Kidney (tissue), 13 donors: ENCODE measurements at regions not wholly inside any gene's neighbourhood (a gene's known extent, or its start where the extent isn't known, plus 50 kb on each side); places are given as distances from the start of the nearest gene placed in this dataset.

Experiments
- DNase-seq, 5 donors: peaks; one replicate each; pipeline ENCODE4 v3.0.0-alpha.2; 2013 to 2020
- FAIRE-seq: peaks from 2 replicates; lab custom pipeline; 2012; peaks lifted over from hg19 to GRCh38; lab: Jason Lieb, UNC
- H3K27ac ChIP-seq, 2 donors: one replicate each; pipeline ENCODE4 v1.7.0; 2013; ENCODE audit warnings: low read depth in 2 of 2, low read length in 2 of 2, inconsistent platforms in 1 of 2
- H3K27me3 ChIP-seq: one replicate; pipeline ENCODE4 v1.7.1; 2013; ENCODE audit warnings: low read length, inconsistent platforms; ENCODE audit not compliant: control insufficient read depth, insufficient read depth
- H3K36me3 ChIP-seq, 3 donors: one replicate each; pipeline versions ENCODE4 v1.7.0 to v1.7.1; 2013; ENCODE audit warnings: low read length in 3 of 3, control low read depth in 1 of 3, inconsistent platforms in 1 of 3; ENCODE audit not compliant: insufficient read depth in 3 of 3, control insufficient read depth in 2 of 3
- H3K4me1 ChIP-seq, 3 donors: one replicate each; pipeline versions ENCODE4 v1.7.0 to v1.7.1; 2013; ENCODE audit warnings: low read length in 3 of 3, inconsistent platforms in 1 of 3, low read depth in 1 of 3; ENCODE audit not compliant: control insufficient read depth in 2 of 3, insufficient read depth in 2 of 3
- H3K4me3 ChIP-seq, 3 donors: one replicate each; pipeline versions ENCODE4 v1.7.0 to v1.8.1; 2013; ENCODE audit warnings: low read length in 3 of 3, control low read depth in 1 of 3, inconsistent platforms in 1 of 3
- H3K9ac ChIP-seq, 3 donors: one replicate each; pipeline versions ENCODE4 v1.7.0 to v1.7.1; 2013; ENCODE audit warnings: low read length in 3 of 3, control low read depth in 1 of 3, inconsistent platforms in 1 of 3
- H3K9me3 ChIP-seq, 3 donors: one replicate each; pipeline versions ENCODE4 v1.7.0 to v1.7.1; 2013; ENCODE audit warnings: low read length in 3 of 3, control low read depth in 1 of 3, inconsistent platforms in 1 of 3; ENCODE audit not compliant: control insufficient read depth in 2 of 3, insufficient read depth in 1 of 3
- intact Hi-C: fragments of 100-400 bp; cut with DNase I; formaldehyde crosslinking; loops from one replicate; pipeline ENCODE4 v1.11.1; 2022
- TF ChIP-seq, protein P1 (sequence below): IDR thresholded peaks from 3 replicates; pipeline ENCODE4 v1.5.1; 2012; ENCODE audit warnings: mild to moderate bottlenecking, moderate library complexity, borderline replicate concordance; ENCODE audit not compliant: insufficient read depth; ENCODE audit errors: extremely low read depth
- donor health status: control.
- donor health status: control.
- donor health status: control.
- donor health status: control.
- donor health status: control.
- donor health status: DM: yes; HTN: yes; CAD: no.
- donor health status: Normal renal cell carcinoma (clear cell type).

DNA sequence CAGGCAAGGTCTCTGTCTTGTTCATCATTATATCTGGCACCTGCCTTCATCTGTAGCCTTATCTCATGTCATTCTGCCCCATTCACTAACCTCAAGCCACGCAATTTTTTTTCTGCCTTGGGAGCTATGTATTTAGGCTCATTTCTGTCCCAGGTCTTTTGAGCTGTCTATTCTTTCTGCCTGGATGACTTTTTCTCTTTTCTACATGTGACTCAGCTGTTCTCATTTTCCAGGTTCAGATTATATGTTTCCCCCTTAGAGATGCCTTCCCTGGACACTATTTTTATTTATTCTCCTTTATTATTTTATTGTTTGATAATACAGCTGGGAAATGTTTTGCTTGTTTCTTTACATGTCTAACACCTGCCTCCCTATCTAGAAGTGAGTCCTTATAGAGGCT, 737.4 kb upstream of the TBX3 start:
- Histone ChIP-seq H3K9ac (no peak overlapping the region), H3K27me3 (no peaks in the 10 kb centered on the region), H3K4me3 (no peak overlapping the region), H3K27ac (no peak overlapping the region), H3K36me3 (no peaks in the 10 kb centered on the region), H3K4me1 (no peaks in the 10 kb centered on the region), H3K9me3 (no peaks in the 10 kb centered on the region)
- TF ChIP-seq, protein P1, sequence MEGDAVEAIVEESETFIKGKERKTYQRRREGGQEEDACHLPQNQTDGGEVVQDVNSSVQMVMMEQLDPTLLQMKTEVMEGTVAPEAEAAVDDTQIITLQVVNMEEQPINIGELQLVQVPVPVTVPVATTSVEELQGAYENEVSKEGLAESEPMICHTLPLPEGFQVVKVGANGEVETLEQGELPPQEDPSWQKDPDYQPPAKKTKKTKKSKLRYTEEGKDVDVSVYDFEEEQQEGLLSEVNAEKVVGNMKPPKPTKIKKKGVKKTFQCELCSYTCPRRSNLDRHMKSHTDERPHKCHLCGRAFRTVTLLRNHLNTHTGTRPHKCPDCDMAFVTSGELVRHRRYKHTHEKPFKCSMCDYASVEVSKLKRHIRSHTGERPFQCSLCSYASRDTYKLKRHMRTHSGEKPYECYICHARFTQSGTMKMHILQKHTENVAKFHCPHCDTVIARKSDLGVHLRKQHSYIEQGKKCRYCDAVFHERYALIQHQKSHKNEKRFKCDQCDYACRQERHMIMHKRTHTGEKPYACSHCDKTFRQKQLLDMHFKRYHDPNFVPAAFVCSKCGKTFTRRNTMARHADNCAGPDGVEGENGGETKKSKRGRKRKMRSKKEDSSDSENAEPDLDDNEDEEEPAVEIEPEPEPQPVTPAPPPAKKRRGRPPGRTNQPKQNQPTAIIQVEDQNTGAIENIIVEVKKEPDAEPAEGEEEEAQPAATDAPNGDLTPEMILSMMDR, result no peak
- intact Hi-C loops, result no loop called here
- DNase-seq (no peak), FAIRE-seq (no peak)

DNA sequence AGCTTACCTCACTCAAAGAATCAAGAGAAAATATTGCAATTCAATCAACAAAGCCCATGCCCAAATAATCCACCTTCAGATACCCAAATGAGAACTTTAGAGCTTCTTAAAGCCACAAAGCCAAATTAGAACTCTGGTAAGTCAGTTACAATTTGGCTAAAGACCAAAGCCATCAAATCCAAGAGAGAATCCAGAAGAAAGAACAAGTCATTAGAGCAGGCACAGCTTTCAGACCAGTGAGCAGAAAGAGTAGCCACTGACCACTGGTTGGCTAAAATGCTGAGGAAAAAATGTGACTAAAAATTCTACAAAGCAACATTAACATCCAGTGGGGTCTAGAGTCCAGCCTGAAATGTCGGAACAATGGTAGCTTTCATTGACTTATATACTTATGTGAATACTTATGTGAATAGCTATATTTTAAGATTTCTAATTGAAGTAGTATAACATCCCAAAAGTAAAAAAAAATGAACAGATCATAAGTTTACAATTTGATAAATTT, 735.2 kb upstream of the TBX3 start:
- Histone ChIP-seq H3K9ac (no peak overlapping the region), H3K27me3 (no peaks in the 10 kb centered on the region), H3K4me1 (no peaks in the 10 kb centered on the region), H3K9me3 (no peaks in the 10 kb centered on the region), H3K36me3 (no peaks in the 10 kb centered on the region), H3K27ac (no peak overlapping the region), H3K4me3 (no peak overlapping the region)
- DNase-seq (no peak), FAIRE-seq (no peak)
- intact Hi-C loops, result no loop called here
- TF ChIP-seq, protein P1, result no peak

DNA sequence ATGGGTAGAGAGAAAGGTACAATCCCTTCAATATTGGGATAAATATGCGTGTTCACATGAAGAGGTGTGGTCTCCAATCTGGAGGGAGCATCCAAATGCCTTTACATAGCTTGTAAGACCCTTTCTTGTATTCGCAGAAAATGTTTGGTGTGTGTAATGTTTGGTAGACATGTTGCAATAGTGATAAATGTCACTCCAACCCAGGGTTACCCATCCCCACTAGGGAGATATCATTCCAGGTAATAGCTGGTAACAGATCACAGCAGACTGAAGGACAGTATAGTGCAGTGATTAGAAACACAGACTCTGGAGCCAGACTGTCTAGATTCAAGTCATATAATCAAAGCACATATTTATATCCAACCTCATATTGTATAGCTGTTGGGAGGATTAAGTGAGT, 733.6 kb upstream of the TBX3 start:
- no peaks in the 10 kb centered on the region for H3K36me3 ChIP-seq
- TF ChIP-seq, protein P1, result no peak
- no peaks in the 10 kb centered on the region for H3K4me1 ChIP-seq
- no peak overlapping the region for H3K27ac ChIP-seq
- intact Hi-C loops, result no loop called here
- no peaks in the 10 kb centered on the region for H3K27me3 ChIP-seq
- no peaks in the 10 kb centered on the region for H3K9me3 ChIP-seq
- no peak for FAIRE-seq
- no peak for DNase-seq
- H3K4me3 ChIP-seq, result no peak overlapping the region
- no peak overlapping the region for H3K9ac ChIP-seq

DNA sequence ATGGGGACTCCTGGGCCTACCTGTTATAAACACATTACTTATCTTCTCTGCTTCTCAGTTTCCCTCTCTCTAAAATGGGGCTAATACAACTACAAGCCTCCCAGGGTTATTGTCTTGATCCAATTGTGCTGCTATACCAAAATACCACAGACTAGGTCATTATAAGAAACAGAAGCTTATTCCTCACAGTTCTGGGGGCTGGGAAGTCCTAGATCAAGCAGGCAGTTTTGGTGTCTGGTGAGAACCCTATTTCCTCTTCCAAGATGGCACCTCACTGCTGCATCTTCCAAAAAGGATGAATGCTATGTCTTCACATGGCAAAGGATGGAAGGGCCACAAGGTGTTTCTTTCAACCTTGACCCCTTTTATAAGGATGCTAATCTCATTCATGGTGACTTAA, 732.9 kb upstream of the TBX3 start:
- Histone ChIP-seq H3K27ac (no peak overlapping the region), H3K4me3 (no peak overlapping the region), H3K27me3 (no peaks in the 10 kb centered on the region), H3K9ac (no peak overlapping the region), H3K4me1 (no peaks in the 10 kb centered on the region), H3K36me3 (no peaks in the 10 kb centered on the region), H3K9me3 (no peaks in the 10 kb centered on the region)
- FAIRE-seq (no peak), DNase-seq (no peak)
- TF ChIP-seq, protein P1, result no peak
- intact Hi-C loops, result no loop called here
